ENCODE measurements at regions not wholly inside any gene's neighbourhood (a gene's known extent, or its start where the extent isn't known, plus 50 kb on each side); places are given as distances from the start of the nearest gene placed in this dataset.
"Not testable (repeated sequence)": the region's sequence is repeated elsewhere in the genome, so short reads cannot be mapped to it uniquely, and the experiment has no call there.

DNA sequence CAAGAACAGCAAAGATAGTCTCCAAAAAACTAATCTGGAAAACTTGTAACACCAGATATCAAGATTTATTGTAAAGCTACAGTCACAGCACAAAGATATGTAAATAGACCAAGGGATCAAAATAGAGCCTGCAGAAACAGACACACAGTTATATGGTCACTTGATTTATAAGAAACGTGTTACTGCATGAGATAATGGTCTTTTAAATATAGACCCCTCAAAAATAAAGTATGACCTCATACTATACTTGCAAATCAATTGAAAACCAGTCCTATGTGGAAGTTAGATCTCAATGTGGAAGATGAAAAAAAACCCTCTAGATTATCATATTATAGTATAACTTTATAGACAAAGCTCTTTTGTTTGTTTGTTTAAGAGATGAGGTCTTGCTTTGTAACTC is 247.3 kb upstream of the CNR1 start:
- no peaks in the 10 kb centered on the region for H4K20me1 ChIP-seq (ENCODE audit: insufficient read depth)
- H3K36me3 ChIP-seq (ENCODE audit: low read depth) = no peaks in the 10 kb centered on the region
- ChIA-PET CTCF (no interaction called here), POLR2A (ENCODE audit: unreplicated experiment) (no interaction called here)
- no peak overlapping the region for H3K27ac ChIP-seq
- H3K9me2 ChIP-seq (ENCODE audit: insufficient read depth) = no peaks in the 10 kb centered on the region
- H3K4me3 ChIP-seq = no peak overlapping the region
- H3F3A ChIP-seq (ENCODE audit: insufficient read depth, low read depth) = no peaks in the 10 kb centered on the region
- H2AFZ ChIP-seq = no peak overlapping the region
- H3K27me3 ChIP-seq (ENCODE audit: insufficient read depth, low read depth) = no peaks in the 10 kb centered on the region
- H3K79me2 ChIP-seq (ENCODE audit: low read depth) = no peaks in the 10 kb centered on the region
- BruUV-seq (replicated peaks) = no TSS peak
- intact Hi-C loops (cut with micrococcal nuclease; ENCODE audit: unreplicated experiment) = no loop called here
- TF ChIP-seq EZH2 (IDR thresholded peaks at IDR 0.05; ENCODE audit: low read depth) (no peak), CTCF (conservative IDR thresholded peaks at IDR 0.05) (no peak)
- H3K4me1 ChIP-seq (replicated peaks; ENCODE audit: insufficient read depth) = no peaks in the 10 kb centered on the region
- no peak for DNase-seq
- no peak overlapping the region for H3K4me2 ChIP-seq
- H3K9me3 ChIP-seq (ENCODE audit: insufficient read depth, low read depth) = no peaks in the 10 kb centered on the region

DNA sequence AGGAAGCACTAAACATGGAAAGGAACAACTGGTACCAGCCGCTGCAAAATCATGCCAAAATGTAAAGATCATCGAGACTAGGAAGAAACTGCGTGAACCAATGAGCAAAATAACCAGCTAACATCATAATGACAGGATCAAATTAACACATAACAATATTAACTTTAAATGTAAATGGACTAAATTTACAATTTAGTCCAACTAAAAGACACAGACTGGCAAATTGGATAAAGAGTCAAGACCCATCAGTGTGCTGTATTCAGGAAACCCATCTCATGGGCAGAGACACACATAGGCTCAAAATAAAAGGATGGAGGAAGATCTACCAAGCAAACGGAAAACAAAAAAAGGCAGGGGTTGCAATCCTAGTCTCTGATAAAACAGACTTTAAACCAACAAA is 242.2 kb upstream of the CNR1 start:
- POLR2A ChIA-PET (ENCODE audit: unreplicated experiment); H3K4me1 ChIP-seq (replicated peaks; ENCODE audit: insufficient read depth); CTCF ChIA-PET; DNase-seq; H3K9me2 ChIP-seq (ENCODE audit: insufficient read depth); intact Hi-C loops (cut with micrococcal nuclease; ENCODE audit: unreplicated experiment); H3K4me3 ChIP-seq; H3K9me3 ChIP-seq (ENCODE audit: insufficient read depth, low read depth); BruUV-seq (replicated peaks); H3K27ac ChIP-seq; H3K4me2 ChIP-seq; H3F3A ChIP-seq (ENCODE audit: insufficient read depth, low read depth); H2AFZ ChIP-seq; H3K36me3 ChIP-seq (ENCODE audit: low read depth); H3K79me2 ChIP-seq (ENCODE audit: low read depth); H3K27me3 ChIP-seq (ENCODE audit: insufficient read depth, low read depth); H4K20me1 ChIP-seq (ENCODE audit: insufficient read depth): not testable (repeated sequence)

GRCh38 chr6:88406674-88407073 is 240.5 kb upstream of the CNR1 start:
- H3K36me3 ChIP-seq (ENCODE audit: low read depth); BruUV-seq (replicated peaks); H3K79me2 ChIP-seq (ENCODE audit: low read depth); H4K20me1 ChIP-seq (ENCODE audit: insufficient read depth); H3K27ac ChIP-seq; intact Hi-C loops (cut with micrococcal nuclease; ENCODE audit: unreplicated experiment); H2AFZ ChIP-seq; H3K9me3 ChIP-seq (ENCODE audit: insufficient read depth, low read depth); DNase-seq; H3K4me3 ChIP-seq; H3K27me3 ChIP-seq (ENCODE audit: insufficient read depth, low read depth); H3K9me2 ChIP-seq (ENCODE audit: insufficient read depth); H3K4me2 ChIP-seq; H3K4me1 ChIP-seq (replicated peaks; ENCODE audit: insufficient read depth); CTCF ChIA-PET; H3F3A ChIP-seq (ENCODE audit: insufficient read depth, low read depth); POLR2A ChIA-PET (ENCODE audit: unreplicated experiment): not testable (repeated sequence)

DNA sequence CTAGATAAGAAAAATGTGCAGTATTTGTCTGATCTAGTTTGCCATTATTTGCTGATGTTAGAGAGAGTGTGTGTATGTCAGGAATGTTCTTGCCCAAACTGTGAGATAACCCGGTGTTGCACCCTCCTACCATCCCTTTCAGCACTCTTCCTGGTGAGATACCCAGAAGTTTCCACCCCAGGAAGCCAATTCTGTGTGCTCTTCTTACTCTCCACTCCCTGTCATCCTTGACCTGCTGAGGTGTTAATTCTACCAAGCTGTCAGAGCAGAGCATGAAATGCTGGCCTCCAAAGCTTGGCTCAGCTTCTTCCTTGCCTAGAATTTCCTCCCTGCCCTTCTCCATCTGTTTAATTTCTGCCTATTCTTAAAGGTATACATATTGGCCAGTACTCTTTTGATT is 237.3 kb upstream of the CNR1 start:
- ChIA-PET CTCF (no interaction called here), POLR2A (ENCODE audit: unreplicated experiment) (no interaction called here)
- H4K20me1 ChIP-seq (ENCODE audit: insufficient read depth) = no peaks in the 10 kb centered on the region
- no peaks in the 10 kb centered on the region for H3K4me1 ChIP-seq (replicated peaks; ENCODE audit: insufficient read depth)
- H3K4me2 ChIP-seq = no peak overlapping the region
- no peak overlapping the region for H3K4me3 ChIP-seq
- no peaks in the 10 kb centered on the region for H3K36me3 ChIP-seq (ENCODE audit: low read depth)
- intact Hi-C loops (cut with micrococcal nuclease; ENCODE audit: unreplicated experiment) = no loop called here
- DNase-seq = no peak
- no peaks in the 10 kb centered on the region for H3K9me3 ChIP-seq (ENCODE audit: insufficient read depth, low read depth)
- no peak overlapping the region for H2AFZ ChIP-seq
- TF ChIP-seq CTCF (conservative IDR thresholded peaks at IDR 0.05) (no peak), EZH2 (IDR thresholded peaks at IDR 0.05; ENCODE audit: low read depth) (no peak)
- no peaks in the 10 kb centered on the region for H3K79me2 ChIP-seq (ENCODE audit: low read depth)
- BruUV-seq (replicated peaks) = no TSS peak
- no peaks in the 10 kb centered on the region for H3K27me3 ChIP-seq (ENCODE audit: insufficient read depth, low read depth)
- H3K9me2 ChIP-seq (ENCODE audit: insufficient read depth) = no peaks in the 10 kb centered on the region; the same call in 1 of the 2 replicates
- no peak overlapping the region for H3K27ac ChIP-seq
- no peaks in the 10 kb centered on the region for H3F3A ChIP-seq (ENCODE audit: insufficient read depth, low read depth)
